Ovary (tissue), 3 donors: ENCODE measurements at regions not wholly inside any gene's neighbourhood (a gene's known extent, or its start where the extent isn't known, plus 50 kb on each side); places are given as distances from the start of the nearest gene placed in this dataset.

Experiments used
- EP300 ChIP-seq: sonication (generic); formaldehyde crosslinking; IDR thresholded peaks from one replicate; pipeline ENCODE4 v1.6.1; 2017; ENCODE audit warnings: antibody characterized with exemption
- TF ChIP-seq, protein P1 (sequence below), 3 donors: fragments of 450-650 bp in 2 of 3; fragments of 200-600 bp in 1 of 3; IDR thresholded peaks; one replicate each; pipeline versions ENCODE4 v1.5.1 to v1.8.0; 2016 to 2022; ENCODE audit warnings: antibody characterized with exemption in 3 of 3, mild to moderate bottlenecking in 1 of 3
- donor health status: DM: no; HTN: no; CAD: no.

DNA sequence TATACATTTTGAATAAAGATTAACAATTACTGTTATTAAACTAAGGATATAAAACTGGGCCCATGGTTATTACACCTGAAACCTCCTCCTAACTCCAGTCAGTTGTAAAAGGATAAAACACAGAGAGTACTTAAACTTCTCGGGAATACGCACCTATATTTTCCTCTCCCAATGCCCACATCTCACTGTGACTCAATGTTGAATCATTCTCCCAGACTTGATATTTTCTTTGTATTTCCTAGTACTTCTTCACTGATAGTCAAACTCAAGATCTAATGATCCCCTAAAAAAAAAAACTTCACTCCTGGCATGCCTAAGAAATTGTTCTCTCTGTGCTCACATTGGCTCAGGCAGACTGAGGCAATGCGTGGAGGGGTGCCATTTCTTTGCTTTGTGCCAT is 212.5 kb upstream of the DKK2 start:
- TF ChIP-seq, protein P1, sequence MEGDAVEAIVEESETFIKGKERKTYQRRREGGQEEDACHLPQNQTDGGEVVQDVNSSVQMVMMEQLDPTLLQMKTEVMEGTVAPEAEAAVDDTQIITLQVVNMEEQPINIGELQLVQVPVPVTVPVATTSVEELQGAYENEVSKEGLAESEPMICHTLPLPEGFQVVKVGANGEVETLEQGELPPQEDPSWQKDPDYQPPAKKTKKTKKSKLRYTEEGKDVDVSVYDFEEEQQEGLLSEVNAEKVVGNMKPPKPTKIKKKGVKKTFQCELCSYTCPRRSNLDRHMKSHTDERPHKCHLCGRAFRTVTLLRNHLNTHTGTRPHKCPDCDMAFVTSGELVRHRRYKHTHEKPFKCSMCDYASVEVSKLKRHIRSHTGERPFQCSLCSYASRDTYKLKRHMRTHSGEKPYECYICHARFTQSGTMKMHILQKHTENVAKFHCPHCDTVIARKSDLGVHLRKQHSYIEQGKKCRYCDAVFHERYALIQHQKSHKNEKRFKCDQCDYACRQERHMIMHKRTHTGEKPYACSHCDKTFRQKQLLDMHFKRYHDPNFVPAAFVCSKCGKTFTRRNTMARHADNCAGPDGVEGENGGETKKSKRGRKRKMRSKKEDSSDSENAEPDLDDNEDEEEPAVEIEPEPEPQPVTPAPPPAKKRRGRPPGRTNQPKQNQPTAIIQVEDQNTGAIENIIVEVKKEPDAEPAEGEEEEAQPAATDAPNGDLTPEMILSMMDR (IDR thresholded peaks at IDR 0.05): no peak
- no peak for TF ChIP-seq EP300
